NCI-H460 (cell line): ENCODE measurements at regions not wholly inside any gene's neighbourhood (a gene's known extent, or its start where the extent isn't known, plus 50 kb on each side); places are given as distances from the start of the nearest gene placed in this dataset.

ENCODE experiments used
- DNase-seq: peaks from one replicate; pipeline ENCODE4 v3.0.0-alpha.2; 2016; ENCODE audit warnings: low read depth; ENCODE audit errors: extremely low read depth

- no peak for DNase-seq
Measured at GRCh38 chr4:8775121-8775520, 96.5 kb downstream of the HMX1 start.

- no peak for DNase-seq
Measured at GRCh38 chr4:8774071-8774470, 97.6 kb downstream of the HMX1 start.

DNA sequence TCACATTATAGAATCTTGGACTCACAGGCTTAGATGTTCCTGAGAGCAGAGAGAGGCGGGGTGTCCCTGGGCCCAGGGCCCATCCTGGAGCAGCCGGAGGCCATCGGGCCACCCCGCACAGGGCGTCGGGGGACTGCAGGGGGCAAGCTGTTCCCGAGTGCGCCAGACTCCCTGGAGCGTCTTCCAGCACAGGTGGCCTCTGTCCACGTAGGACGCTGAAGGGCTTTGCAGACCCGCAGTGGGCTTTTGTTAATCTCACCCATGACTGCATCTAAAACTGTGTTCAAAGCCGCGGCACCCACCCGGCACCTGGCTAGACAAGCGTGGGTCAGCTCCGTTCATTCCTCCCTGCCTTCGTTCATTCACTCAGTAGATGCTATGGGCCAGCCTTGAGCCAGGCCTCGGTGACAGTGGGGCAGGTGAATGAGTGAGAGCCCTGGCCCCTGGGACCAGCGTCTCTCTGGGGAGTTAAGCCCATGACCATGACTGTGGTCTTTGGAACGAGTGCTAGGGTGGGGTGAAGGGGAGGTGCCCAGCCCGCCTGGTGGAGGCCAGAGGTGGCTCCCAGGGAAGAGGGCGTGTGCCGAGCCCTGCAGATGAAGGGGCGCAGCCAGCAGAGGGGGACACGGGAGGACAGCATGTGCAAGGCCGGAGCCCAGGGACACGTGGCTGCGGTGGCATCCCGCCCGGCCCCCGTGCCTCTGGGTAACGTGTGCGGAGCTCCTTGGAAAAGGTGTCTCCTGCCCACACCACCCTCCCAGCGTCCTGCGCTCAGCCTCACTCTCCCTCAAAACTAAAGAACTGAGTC lies 98.3 kb downstream of the HMX1 start:
- no peak for DNase-seq

DNA sequence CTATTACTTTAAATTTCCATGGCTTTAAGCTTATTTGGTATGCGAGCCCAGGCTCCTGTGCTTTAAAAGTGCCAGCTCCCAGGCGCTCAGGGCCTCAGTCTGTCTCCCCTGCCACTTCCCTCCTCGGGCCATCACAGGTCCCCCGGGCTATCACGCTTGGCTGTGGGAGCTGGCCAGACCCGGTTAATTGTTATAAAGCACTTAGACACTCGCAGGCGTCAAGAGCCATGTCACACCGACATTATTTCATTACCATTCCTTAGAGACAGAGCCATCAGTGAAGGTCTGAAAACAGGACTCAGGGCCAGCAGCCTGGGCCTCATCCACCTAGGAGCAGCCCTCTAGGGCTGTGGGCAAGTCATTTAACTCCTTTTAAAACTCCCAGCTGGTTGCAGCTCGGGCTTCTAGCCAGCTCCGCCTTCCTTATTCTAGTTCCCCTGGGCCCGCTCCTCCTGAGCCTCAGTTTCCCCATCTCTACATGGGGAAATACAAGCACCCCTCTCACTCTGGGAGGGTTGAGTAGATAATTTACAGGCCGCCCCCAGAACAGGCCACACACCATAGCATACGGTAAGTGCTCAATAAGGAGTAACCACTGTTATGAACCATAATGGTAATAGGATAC lies 99.0 kb downstream of the HMX1 start:
- no peak for DNase-seq

- DNase-seq = no peak
Measured at GRCh38 chr4:8771666-8772065, 100.0 kb downstream of the HMX1 start.

GRCh38 chr4:8771258-8771590 lies 100.4 kb downstream of the HMX1 start:
- no peak for DNase-seq

DNA sequence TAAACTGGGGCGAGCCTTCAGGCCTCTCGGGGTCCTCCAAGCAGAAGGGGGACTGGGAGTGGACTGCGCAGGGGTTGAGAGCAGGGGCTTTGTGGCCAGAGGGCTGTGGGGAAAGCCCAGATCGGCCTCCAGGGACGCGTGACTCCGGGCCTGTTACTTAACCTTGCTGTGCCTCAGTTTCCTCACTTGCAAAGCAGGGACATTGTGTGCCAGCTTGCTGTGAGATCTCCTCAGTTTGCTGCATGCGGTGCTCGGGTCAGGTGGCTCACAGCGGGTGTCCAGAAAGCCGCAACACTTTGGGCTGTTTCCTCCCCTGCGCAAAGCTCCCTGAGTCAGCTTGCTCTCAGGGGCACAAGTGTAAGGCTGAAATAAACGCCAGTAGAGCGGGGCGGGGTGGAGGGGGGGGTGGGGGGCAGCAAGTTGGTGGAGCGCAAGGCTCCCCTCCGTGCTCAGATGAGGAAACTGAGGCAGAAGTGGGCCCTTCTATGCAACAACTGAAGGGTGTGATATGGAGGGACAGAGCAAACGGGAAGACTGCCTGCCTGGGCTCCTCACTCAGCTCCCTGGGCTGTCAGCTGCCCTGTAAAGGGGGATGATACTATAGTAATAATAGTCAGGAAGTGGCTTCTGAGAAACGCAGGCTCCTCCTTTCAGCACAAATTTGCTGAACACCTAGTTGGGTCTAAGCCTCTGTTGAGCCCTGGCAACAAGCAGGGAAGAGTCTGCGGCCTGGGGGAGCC lies 101.0 kb downstream of the HMX1 start:
- DNase-seq = no peak

GRCh38 chr4:8769645-8770517 lies 101.8 kb downstream of the HMX1 start:
- DNase-seq = no peak

GRCh38 chr4:8768357-8768999 lies 103.2 kb downstream of the HMX1 start:
- DNase-seq = no peak

- DNase-seq = no peak
Measured at GRCh38 chr4:8766610-8767009, 105.0 kb downstream of the HMX1 start.

GRCh38 chr4:8765631-8766590 lies 105.7 kb downstream of the HMX1 start:
- DNase-seq = no peak

DNA sequence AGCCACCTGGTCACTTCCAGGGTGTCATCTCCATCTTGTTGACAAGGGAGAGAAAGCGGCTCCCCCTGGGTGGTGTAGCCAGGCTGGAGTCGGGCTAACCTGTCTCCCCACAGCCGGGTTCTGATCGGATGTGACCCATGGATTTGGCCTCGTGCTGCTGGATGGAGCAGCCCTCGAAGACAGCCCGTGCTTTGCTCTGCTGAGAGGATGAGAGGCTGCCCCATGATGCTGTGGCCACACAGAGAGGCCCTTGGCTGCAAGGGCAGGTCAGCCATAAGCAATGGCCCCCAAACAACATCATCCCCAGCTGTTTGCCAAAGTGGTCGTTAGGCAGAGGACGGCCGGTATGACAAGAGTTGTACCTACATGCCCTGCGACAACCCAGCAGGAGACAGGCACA lies 106.6 kb downstream of the HMX1 start:
- DNase-seq = no peak

- DNase-seq = no peak
Measured at GRCh38 chr4:8763966-8764901, 107.4 kb downstream of the HMX1 start.

DNA sequence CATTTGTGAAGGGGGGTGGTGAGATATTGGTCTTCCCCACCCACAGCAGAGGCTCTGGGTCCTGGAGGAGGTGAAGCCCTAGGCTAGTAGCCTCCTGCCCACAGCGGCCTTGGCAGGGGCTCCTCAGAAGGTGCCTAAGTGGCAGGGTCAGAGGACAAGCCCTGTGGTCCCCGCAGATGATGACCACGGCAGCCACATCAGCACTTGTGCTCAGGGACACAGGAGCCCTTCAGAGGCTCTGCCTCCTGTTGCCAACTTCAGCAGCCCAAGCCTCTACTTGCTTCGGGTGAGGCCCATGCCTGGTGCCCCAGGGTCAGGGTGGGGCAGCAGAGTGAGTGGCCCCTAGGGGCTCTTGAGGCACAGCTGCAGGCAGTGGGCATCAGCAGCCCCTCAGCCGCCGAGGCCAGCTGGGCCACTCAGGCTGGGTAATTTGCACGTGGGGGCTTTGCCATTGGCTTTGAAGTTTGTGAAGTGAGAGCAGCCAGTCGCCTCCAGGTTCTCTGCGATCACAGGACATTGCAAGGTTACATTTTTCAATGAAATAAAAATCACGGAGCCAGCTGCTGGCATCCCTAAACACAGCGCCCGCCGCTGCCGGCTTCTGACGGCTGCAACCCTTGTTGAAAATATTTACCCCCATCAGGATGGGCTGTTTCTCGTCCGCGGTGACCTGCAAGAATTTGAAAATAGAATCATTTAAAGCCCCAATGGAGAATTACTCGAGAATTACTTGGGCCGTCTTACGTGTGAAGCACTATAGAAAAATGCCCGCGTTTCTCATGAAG lies 108.5 kb downstream of the HMX1 start:
- no peak for DNase-seq

DNA sequence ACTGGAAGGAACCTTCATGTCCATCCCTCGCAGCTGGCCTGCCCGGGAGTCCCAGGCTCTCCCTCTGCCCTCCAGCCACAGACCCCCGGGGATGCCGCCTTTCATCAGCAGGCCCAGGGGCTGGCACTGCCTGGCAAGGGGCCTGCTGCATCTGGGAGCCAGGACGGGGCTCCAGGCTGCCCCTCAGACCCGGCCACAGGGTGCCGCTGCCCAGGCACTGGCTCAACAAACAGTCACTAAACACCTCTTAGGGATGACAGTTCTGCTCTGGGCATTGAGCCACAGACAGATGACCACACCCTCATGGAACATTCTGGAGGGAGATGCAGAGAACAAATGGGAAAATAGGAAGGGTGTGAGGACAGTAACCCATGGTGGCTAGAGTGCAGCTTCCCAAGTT lies 109.3 kb downstream of the HMX1 start:
- no peak for DNase-seq

DNA sequence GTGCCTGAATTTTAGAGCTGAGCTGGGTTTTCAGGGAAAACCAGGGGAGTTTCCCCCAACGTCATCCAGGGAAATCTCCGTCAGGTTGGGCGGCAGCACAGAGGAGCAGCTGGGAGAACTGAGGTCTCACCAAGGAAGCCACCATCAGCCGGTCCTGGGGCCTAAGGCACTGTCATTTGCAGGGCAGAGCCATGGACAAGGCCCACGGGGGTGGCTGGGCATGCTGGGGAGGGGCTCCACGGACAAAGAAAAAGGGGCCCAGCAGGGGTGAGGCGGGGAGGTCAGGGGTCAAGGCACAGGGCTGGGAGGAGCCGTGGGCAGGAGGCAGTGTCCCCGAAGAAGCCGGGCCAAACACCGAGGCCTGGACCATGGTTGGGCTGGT lies 109.8 kb downstream of the HMX1 start:
- DNase-seq = no peak

GRCh38 chr4:8761167-8761823 lies 110.3 kb downstream of the HMX1 start:
- DNase-seq = no peak
